ENCODE measurements at regions not wholly inside any gene's neighbourhood (a gene's known extent, or its start where the extent isn't known, plus 50 kb on each side); places are given as distances from the start of the nearest gene placed in this dataset.

DNA sequence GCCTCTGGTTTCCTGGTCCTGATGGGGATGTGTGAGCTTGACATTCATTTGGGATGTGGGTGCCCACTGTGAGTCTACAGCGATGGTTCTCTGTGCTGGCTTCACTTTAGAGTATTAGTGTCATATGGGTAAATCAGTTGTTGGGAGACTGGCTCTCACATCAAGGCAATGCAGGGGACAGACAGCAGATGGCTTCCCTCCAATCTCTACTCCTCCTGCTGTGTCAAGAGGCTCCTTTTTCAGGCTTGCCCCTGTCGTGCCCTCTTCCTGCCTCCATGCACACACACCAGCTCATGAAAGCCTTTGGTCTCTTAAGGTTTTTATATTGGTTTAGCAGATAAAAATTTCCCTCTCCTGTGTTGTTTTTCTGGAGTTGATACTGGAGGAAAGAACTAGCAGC is 315.6 kb downstream of the RDH14 start:
- DNase-seq = no peak

GRCh38 chr2:18243816-18244215 is 316.6 kb downstream of the RDH14 start:
- no peak for DNase-seq

- DNase-seq = no peak
Observed at GRCh38 chr2:18242716-18243115, 317.7 kb downstream of the RDH14 start.

- no peak for DNase-seq
Observed at GRCh38 chr2:18238209-18238608, 322.2 kb downstream of the RDH14 start.

DNA sequence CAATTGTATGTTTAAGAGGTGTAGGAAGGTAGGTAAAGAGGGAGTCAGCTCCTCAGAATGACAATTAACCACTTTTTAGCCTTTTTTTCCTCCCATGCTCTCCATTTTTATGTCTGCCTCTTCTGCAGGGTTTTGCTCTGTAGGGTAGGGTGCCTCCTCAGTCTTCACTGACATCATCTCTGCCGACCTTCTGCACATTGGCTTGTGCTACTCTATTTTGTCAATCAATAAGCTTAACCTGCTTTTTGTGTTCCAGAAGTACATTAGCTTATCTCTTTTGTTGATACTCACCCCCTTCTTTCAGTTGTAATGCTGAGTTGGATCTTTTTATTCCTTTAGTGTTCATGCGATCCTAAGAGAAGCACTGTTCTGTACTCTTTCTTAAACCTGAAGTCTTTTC is 323.2 kb downstream of the RDH14 start:
- DNase-seq = no peak

DNA sequence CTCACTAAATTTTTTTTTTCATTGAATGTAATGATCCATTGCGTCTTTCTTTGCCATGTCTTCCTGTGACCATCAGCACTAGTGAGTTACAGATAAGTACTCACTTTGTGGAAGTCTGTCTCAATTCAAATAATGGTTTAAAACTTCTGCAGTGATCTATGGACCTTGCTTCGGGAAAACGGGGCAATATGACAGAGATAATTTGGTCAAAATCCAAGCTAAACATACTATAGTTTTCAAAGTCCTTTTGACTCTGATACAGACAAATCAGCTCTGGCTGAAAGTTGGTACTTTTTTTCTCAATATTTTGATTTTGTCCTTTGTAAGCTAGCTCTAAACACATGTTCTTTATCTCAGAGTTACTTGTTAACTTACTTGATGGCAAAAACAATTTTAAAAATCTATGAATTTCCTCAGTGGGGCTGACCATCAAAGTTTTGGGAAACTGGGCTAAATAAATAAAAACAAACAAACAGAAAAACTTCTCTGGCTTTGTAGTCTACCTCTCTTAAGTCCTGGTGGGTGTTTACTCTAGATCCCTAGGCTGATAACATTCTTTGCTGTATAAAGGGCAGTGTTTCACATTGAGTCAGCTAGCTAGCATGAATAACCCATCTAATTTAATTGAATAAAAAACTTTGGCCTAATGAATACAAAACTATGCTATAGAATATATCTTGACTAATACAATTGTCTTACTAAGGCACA is 327.6 kb downstream of the RDH14 start:
- no peak for DNase-seq

- no peak for DNase-seq
Observed at GRCh38 chr2:18230668-18231067, 329.8 kb downstream of the RDH14 start.

GRCh38 chr2:18219676-18220075 is 340.8 kb downstream of the RDH14 start:
- DNase-seq = no peak

DNA sequence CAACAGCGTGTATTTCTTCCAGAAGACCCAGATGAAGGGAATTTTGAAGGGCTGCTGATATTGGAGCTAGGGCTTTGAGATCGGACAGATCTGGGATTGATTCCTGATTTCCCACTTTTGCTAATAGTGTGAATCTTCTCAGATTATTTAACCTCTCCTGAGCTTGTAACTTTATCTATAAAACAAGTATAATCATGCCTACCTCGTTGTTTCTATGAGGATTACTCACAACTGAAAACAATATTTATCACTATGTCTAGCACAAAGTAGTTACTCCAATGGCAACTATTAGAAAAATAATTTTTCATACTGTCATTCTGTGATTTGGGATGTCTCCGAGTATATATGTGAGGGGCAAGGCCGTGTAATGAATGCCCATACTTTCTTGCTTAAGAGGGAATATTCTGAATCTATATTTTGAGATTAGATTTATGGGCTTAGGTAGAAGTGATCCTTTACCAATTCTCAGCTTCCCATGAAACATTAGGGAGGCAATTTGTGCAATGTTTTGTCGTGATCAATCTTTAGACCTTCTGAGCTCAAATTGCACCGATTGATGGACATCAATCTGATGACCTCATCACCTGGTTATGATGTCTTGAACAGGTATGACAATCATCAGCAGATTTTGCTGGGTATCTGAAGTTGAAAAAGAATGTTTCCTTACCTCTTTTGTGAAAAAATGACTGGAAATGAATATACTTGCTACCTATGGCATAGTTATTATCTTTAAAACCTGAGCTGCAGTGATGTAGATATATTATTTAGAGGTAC is 339.9 kb downstream of the KCNS3 start:
- DNase-seq = no peak

GRCh38 chr2:18214936-18215335 is 336.5 kb downstream of the KCNS3 start:
- DNase-seq = no peak

- DNase-seq = no peak
Observed at GRCh38 chr2:18213986-18214385, 335.5 kb downstream of the KCNS3 start.

DNA sequence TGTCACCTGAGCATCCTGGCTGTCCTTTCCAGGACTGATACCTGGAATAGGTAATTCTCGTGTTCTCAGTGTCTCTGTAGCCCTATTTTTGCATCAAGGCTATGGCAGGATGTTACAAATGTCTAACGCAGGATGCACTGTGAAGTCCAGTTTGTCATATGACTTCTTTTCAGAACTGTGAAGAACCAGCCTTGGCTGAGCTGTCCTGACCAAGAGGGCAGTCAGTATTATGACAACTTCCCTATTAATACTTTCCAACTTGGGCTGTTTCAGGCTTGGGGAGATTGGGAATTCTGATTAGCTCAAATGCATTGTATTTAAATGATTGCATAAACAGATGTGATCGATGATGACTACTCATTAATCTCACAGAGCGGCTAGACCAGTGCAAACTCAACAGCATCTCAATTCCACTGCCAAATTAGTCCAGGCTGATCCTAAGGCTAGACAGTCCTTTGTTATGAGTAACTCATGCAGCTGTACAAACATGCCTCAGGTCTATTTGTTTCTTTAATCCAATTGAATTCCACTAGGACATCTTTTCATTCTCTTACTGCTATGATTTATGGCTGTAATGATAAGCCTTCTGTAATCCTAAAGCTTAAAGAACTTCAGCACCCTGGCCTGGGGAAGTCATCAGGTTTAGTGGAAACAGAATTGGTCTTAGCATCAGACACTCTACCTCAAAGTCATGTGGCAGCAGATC is 331.6 kb downstream of the KCNS3 start:
- DNase-seq = no peak

- no peak for DNase-seq
Observed at GRCh38 chr2:18208956-18209355, 330.5 kb downstream of the KCNS3 start.

GRCh38 chr2:18200771-18201170 is 322.3 kb downstream of the KCNS3 start:
- no peak for DNase-seq

DNA sequence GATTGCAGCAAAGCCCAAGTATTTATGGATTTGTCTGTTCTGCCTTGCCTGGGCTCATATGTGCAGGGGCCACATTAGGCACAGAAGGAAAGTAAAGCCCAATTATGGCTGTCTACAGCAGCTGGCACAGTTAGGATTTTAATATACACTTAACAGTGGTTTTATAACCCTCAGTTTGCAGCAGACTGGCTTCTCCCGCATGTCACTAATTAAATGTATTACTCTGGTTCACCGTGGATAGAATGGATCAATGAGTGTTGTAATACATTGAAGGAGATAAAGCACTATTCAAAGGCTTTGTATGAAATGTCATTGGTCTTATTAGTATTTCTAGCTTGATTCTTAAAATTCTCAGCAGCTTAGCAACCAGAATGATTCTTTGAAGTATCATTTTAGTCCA is 320.2 kb downstream of the KCNS3 start:
- no peak for DNase-seq

DNA sequence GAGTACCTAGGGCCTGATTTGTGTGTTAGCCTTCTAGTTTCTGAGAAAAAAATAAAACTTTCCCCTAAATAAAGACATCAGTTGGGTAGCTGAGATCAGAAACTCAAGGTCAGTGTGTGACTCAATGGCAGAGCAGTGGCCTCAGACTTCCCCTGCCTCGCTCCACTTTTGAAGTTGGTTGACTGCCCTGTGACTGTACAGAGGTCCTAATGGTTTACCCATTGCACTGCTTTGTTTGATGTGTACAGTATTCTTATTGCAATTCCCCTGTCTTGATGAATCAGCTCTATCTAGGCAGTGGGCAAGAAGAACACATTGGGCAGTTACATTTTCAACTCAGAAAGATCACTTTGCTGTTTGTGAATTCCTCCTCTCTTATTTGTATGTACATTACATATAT is 315.7 kb downstream of the KCNS3 start:
- no peak for DNase-seq

GRCh38 chr2:18186816-18187613 is 308.5 kb downstream of the KCNS3 start:
- no peak for DNase-seq

DNA sequence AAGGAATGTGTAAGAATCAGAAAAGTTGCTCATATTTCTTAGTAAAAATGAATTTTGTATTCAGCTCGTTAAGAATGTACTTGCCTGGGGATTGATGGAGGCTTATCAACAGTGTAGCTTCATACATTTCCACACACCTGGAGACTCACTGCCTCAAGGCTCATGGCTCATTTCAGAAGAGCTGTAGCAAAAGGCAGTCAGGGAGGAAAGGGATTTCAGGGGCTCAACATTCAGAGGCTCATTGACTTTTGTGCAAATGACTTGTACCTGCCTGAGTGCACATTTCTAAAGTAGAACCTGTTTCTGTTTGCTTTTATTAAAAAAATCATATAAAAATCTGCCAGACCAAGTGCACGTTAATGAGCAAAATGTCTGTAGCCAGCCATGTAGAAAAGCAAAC is 304.4 kb downstream of the KCNS3 start:
- DNase-seq = no peak

DNA sequence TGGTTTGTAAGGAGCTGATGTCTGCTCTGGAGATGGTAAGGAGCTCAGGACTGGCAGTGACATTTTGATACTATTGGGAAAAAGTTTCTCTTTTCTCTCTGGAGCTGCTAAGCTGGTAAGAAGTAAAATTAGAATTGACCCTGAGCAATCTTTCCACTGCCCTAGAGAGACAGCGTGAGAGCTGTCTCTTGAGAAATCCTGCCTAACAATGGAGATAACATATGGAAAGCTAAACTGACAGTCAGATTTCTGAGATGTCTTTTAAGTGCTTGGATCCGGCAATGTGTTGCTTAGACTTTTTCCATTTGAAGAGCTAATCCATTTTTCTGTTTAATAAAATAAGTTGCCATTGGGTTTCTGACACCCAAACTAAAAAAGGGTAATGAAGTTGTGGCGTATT is 302.4 kb downstream of the KCNS3 start:
- no peak for DNase-seq

- DNase-seq = no peak
Observed at GRCh38 chr2:18180031-18180610, 301.7 kb downstream of the KCNS3 start.

GRCh38 chr2:18178736-18179349 is 300.4 kb downstream of the KCNS3 start:
- no peak for DNase-seq

DNA sequence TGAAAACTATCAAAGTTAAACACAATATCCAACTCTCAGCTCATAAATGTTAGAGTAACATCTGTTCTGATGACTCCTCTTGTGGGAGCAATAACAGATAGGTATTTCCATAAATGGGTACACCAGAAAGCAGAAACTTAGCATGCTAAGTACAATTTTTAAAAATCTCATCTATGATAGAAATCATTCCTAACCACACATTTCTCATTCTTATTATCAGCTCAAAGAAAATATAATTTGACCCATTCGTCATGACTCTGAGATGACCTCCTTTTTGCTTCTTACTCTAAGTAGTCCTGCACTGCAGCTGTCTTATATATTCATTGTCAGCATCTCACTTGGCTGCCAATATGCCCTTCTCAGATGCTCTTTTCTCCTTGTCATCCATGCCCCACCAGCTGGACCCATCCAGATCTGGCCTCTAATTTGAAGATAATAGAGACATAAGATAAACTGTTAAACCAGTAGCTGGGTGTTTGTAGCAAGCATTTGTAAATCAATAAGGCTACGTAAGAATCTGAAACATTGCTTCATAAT is 298.3 kb downstream of the KCNS3 start:
- no peak for DNase-seq

Measured in activated CD4-positive, CD25-positive, alpha-beta regulatory T cell treated with anti-CD3 and anti-CD28 coated beads, Interleukin-2, amount 50 U/mL, for 72 hours (primary cell).